ENCODE measurements at regions not wholly inside any gene's neighbourhood (a gene's known extent, or its start where the extent isn't known, plus 50 kb on each side); places are given as distances from the start of the nearest gene placed in this dataset.

DNA sequence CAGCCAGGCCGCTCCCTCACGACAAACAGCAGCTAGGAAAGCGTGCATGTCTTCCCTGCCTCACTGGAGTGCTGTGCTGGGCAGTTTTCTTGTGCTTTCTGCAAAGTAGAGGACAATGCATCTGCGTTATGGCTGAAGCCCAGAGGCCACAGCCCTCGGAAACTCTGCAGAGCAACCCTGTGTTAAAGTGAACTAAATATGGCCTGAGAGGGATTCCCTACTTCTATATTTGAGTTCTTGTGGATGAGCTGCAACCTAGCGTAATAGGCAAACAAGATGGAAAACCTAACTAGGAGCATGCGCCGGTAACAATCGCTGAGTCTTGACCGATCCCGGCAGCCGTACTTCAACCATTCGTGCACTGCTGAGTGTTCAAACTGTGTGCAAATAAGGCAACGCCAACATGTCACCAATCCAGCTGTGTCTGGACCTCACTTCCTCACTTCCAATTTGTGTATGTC, 471.9 kb upstream of the HS6ST1 start:
- Histone ChIP-seq H3K79me2 (ENCODE audit: control insufficient read depth, low read length) (no peaks in the 10 kb centered on the region), H3K4me3 (ENCODE audit: low read length) (no peak overlapping the region), H3F3A (ENCODE audit: control insufficient read depth, insufficient read depth) (no peaks in the 10 kb centered on the region), H4K20me1 (ENCODE audit: control insufficient read depth, insufficient read depth, low read depth, low read length) (no peaks in the 10 kb centered on the region), H3K9me3 (ENCODE audit: control insufficient read depth, insufficient read depth, low read length) (no peaks in the 10 kb centered on the region), H3K4me2 (ENCODE audit: low read length) (no peak overlapping the region), H3K27ac (ENCODE audit: low read depth, low read length) (no peak overlapping the region), H3K36me3 (ENCODE audit: control insufficient read depth, low read length) (no peaks in the 10 kb centered on the region), H3K4me1 (ENCODE audit: control insufficient read depth, low read length) (no peaks in the 10 kb centered on the region), H3K9me2 (replicated peaks; ENCODE audit: control insufficient read depth, low read length) (no peaks in the 10 kb centered on the region), H3K27me3 (ENCODE audit: control insufficient read depth, low read length) (no peaks in the 10 kb centered on the region)
- TF ChIP-seq EZH2phosphoT487 (IDR thresholded peaks at IDR 0.05; ENCODE audit: borderline replicate concordance, low read length), result no peak
- TF ChIP-seq CTCF (IDR thresholded peaks at IDR 0.05; ENCODE audit: low read depth, low read length, poor library complexity, severe bottlenecking), result no peak

DNA sequence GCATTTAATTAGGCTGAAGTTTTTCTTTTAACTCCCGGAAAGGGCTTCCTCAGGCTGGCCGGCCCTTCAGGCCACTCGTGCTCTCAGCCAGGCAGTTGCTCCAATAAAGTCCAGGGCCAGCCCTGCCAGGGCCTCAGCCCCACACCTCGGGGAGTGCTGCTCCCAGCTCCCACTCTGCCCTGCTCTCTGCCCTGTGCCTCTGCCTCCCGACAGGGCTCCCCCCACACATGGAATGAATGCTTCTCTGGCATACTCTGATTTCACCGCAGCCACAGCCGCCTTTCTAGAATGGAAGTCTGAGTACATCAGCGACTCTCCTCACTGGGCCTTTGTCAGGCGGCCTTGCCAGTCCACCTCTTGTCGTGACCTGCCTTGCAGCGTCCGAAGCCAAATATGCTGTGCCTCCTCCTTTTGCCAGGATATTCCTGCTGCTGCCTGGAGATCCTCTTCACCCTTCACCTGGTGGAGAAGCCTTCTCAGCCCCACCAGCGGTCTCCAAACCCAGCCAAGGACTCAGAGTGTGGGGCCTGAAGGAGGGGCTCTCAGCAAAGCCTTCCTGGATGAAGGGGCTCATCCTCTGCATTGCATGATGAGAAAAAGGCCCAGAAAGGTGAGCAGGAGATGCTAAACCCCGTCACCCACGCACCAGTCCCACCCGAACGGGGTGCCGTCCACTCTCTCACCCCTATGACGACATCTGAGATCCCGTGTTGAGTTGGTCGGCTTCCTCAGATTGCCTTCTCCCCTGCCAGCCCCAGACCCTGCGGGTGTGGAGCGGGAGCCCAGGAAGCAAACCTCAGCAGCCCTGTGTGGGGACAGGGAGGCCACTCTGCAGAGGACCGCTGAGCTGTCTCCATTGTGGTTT, 472.7 kb upstream of the HS6ST1 start:
- Histone ChIP-seq H3K4me1 (ENCODE audit: control insufficient read depth, low read length) (no peaks in the 10 kb centered on the region), H3K79me2 (ENCODE audit: control insufficient read depth, low read length) (no peaks in the 10 kb centered on the region), H3K9me3 (ENCODE audit: control insufficient read depth, insufficient read depth, low read length) (no peaks in the 10 kb centered on the region), H4K20me1 (ENCODE audit: control insufficient read depth, insufficient read depth, low read depth, low read length) (no peaks in the 10 kb centered on the region), H3K27me3 (ENCODE audit: control insufficient read depth, low read length) (no peaks in the 10 kb centered on the region), H3F3A (ENCODE audit: control insufficient read depth, insufficient read depth) (no peaks in the 10 kb centered on the region), H3K9me2 (replicated peaks; ENCODE audit: control insufficient read depth, low read length) (no peaks in the 10 kb centered on the region), H3K4me3 (ENCODE audit: low read length) (no peak overlapping the region), H3K27ac (ENCODE audit: low read depth, low read length) (no peak overlapping the region), H3K36me3 (ENCODE audit: control insufficient read depth, low read length) (no peaks in the 10 kb centered on the region), H3K4me2 (ENCODE audit: low read length) (no peak overlapping the region)
- TF ChIP-seq CTCF (IDR thresholded peaks at IDR 0.05; ENCODE audit: low read depth, low read length, poor library complexity, severe bottlenecking), result no peak
- no peak for TF ChIP-seq EZH2phosphoT487 (IDR thresholded peaks at IDR 0.05; ENCODE audit: borderline replicate concordance, low read length)

- TF ChIP-seq CTCF (IDR thresholded peaks at IDR 0.05; ENCODE audit: low read depth, low read length, poor library complexity, severe bottlenecking) (no peak), EZH2phosphoT487 (IDR thresholded peaks at IDR 0.05; ENCODE audit: borderline replicate concordance, low read length) (no peak)
- H3K79me2 ChIP-seq (ENCODE audit: control insufficient read depth, low read length), result no peaks in the 10 kb centered on the region
- H3K27ac ChIP-seq (ENCODE audit: low read depth, low read length), result no peak overlapping the region
- H3F3A ChIP-seq (ENCODE audit: control insufficient read depth, insufficient read depth), result no peaks in the 10 kb centered on the region
- H3K4me2 ChIP-seq (ENCODE audit: low read length), result no peak overlapping the region
- no peaks in the 10 kb centered on the region for H3K27me3 ChIP-seq (ENCODE audit: control insufficient read depth, low read length)
- no peak overlapping the region for H3K4me3 ChIP-seq (ENCODE audit: low read length)
- no peaks in the 10 kb centered on the region for H3K9me2 ChIP-seq (replicated peaks; ENCODE audit: control insufficient read depth, low read length)
- H3K4me1 ChIP-seq (ENCODE audit: control insufficient read depth, low read length), result no peaks in the 10 kb centered on the region
- no peaks in the 10 kb centered on the region for H3K36me3 ChIP-seq (ENCODE audit: control insufficient read depth, low read length)
- no peaks in the 10 kb centered on the region for H4K20me1 ChIP-seq (ENCODE audit: control insufficient read depth, insufficient read depth, low read depth, low read length)
- no peaks in the 10 kb centered on the region for H3K9me3 ChIP-seq (ENCODE audit: control insufficient read depth, insufficient read depth, low read length)
Measured at GRCh38 chr2:128791985-128792320, 473.3 kb upstream of the HS6ST1 start.

All from DOHH2 (cell line).